Brain pericyte (primary cell): ENCODE measurements at regions not wholly inside any gene's neighbourhood (a gene's known extent, or its start where the extent isn't known, plus 50 kb on each side); places are given as distances from the start of the nearest gene placed in this dataset.
"Not testable (repeated sequence)": the region's sequence is repeated elsewhere in the genome, so short reads cannot be mapped to it uniquely, and the experiment has no call there.

ENCODE experiments used
- DNase-seq: peaks from one replicate; pipeline ENCODE4 v3.0.0-alpha.2; 2012; ENCODE audit warnings: low read depth, low spot score

DNA sequence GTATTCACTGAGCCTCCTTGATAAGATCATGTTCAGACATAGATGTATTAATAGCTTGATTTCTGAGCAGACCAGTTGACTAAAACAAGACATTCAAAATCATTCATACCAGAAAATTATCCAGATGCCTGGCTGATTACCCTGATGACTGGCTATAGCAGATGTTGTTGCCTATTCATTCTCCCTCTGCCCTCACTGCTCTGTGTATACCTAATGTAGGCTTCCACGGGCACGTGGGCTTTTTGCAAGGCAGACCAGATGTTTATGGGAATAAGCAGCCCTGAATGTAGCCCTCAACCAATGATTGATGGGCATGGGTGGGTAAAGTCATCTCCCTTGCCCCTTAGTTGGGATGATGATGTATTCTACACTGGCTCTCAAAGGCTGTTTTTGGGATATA is 289.1 kb downstream of the MBD2 start:
- DNase-seq, result no peak

DNA sequence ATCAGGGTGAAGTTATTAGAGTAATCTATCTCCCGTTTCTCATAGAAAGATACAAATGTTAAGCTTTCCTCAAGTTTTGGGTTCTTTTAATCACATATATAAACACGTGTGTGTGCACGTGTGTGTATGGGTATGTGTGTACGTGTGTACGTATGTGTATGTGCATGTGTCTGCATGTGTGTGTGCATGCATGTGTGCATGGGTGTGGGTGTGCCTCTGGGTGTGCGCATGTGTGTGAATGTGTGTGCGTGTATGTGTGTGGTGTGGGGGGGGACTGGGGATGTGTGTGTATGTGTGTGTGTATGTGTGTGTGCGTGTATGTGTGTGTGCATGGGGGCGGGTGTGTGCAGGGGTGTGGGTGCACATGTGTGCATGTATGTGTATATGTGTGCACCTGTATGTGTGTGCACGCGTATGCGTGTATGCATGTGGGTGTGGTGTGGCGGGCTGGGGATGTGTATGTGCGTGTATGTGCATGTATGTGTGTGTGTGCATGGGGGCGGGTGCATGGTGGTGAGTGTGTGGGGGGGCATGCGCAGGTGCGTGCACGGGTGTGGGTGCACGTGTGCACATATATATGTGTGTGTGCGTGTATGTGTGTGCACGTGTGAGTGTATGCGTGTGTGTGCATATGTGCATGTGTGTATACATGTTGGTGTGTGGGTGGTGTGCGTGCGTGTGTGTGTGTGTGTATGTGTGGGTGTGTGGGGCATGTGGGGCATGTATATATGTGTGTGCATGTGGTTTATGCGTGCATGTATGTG is 304.0 kb downstream of the MBD2 start:
- no peak for DNase-seq

DNA sequence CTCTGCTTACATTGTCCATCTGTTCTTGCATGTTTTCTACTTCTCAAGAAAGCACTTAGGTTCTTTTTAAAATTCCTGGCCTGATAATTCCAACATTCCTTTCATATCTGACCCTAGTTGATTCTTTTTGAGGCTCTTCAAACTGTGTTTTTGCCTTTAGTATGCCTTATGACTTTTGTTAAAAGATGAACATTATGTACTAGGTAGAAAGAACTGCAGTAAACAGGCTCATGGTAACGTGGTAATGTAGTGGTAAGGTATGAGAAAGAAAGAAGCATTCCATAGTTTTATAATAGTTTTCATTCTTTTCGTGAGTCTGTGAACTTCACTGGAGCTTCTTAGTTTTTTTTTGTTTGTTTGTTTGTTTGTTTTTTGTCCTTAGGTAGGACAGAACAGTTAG is 306.4 kb downstream of the MBD2 start:
- DNase-seq, result no peak

DNA sequence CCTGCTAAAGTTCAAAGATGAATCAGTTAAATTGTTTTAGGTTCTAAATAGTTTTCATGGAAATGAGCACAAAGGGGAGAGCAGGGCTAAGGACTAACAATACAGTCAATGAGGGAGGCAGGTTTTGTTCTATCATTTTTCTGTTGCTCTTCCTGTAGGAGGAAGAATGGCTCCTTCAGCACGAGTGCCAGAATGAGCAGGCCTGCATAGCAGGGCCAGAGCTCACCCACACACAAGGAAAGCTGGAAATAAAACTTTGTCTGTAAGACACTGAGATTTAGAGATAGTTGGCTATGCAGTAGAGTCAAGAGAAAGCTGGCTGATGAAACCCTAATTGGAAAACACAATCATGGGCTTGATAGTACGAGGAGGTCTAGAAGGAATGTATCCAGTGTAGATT is 313.3 kb downstream of the MBD2 start:
- DNase-seq, result no peak

DNA sequence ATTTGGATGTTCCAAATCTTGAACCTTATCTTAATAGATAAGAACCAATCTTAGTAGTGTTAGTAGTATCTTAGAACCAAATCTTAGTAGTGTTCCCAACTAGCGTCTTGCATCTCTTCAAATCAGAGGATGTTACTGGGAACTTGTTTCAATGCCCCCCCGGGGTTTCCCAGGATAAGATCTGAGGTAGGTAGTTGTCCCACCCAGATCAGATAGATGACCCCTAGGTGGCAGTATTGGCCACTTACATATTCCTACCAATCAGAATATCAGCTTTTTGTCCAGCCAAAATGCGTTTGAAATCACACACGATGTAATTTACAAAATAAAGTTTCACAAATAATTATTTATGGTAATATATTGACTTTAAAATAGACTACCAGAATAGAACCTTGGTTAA is 314.8 kb downstream of the MBD2 start:
- DNase-seq, result no peak

DNA sequence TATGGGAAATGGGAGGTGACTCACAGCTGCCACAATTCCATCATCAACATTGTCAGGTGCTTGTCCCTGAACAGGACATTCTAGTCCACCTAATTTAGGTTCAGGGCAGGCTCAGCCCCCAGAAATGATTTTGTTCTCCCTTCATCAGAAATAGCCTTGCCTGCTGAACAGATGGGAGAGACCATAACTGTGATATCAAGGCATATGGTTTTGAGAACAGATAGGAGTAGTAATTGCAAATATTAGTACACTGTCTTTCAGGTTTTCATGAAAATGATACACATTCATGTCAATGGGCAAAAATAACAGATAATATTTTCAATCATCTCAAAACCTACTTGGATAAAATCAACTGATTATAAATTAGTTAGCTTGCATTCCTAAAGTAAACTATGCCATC is 316.5 kb downstream of the MBD2 start:
- DNase-seq, result no peak

DNA sequence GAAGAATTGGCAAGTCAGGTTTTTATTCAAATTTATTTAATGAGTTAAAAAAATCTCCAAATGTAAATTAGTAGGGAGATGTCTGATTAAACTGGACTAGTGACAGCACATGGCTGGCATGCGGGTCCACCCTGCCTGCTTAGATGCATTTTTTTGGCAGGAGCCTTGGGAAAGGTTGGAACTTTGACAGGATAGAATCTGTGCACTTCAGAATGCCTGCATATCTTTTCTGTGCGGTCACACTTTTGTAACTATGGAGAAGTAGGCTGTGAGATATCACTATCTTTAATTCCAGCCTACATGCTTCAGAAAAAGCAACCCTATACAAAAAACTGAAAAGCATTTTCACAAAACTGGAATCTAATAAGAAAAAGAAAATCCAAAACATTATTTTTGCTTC is 317.8 kb downstream of the MBD2 start:
- DNase-seq, result no peak

DNA sequence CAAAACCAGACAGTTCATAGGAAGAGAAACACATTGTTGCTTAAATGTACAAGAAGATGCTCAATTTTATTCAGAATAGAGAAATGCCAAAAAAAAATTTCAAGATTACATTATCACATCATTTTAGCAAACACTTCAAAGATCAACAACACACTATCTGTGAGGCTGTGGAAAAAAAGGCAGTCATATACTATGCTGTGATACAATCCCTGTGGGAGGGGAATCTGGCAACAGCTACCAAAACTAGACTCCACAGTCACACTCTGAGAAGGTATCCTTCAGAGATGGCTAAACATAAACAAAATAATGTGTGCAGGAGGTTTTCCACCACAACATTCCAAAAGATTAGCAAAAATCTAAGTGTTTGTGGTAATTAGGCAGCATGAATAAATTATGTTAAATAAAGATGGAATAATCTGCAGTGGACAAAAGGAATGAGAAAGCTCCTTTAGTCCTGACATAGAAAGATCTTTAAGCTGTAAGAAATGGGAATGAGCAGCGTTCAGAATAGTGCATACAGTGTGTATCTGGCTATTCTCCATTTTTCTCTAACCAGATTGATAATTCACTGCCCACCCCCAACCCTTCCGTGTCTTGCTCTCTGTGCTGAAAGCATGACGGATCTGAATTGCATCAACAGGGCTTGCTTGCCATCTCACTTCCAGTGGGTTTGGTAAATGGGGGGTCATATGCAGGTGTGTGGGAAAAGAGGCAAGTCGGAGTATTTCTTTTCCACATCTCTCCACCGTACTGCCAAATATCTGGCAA is 329.6 kb downstream of the MBD2 start:
- DNase-seq, result no peak

DNA sequence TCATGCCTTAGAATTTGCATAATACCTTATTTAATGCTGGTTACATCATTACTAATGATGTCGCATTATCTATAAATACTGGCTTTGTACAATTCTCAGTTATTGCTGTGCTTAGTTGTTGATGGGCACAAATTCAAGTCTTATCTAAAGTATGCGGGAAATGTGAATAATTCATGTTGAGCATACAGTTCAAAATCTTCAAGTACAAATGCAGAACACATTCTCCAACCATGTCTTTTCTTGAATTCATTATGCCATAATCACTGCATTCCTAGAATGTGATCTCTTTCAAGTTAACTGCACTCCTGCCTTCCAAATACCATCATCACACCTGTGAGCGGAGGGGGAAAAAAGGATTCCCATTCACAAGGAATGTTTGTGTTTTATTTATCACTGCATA is 337.0 kb downstream of the MBD2 start:
- no peak for DNase-seq

DNA sequence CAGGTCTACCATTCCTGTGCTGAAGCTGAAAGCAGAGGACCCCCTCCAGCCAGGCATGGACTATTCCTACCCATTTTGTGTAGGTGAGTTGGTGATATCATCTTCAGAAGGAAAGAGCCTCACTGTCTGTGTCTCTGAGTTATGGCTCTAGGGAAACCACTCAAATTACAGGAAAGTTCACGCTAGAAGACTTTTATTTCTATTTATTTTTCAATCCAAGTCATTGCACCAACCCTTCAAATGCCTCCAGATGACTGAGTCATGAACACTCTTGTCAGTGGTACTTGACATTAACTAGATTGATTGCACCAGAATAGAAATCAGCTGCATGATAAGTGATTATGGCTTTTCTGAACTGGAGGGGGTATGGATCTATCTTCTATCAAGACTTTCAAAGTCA is 338.4 kb downstream of the MBD2 start:
- no peak for DNase-seq

DNA sequence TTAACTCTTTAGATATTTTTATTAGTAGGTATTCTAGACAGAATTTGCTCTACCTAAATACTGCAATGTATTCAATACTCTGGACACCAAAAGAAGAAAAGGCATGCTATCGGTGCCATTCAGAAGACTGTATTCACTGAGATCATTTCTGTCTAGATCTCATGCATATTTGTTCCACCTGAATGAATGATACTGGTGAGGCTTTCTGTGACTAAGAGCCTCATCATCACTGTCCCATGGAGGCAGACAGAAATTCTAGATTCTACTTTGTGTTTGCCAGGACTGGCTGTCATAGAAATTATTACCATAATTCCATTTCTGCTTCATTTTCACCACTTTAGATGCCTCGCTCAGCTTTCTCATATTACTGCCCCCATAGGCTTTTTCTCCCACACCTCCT is 340.7 kb downstream of the MBD2 start:
- DNase-seq, result no peak

DNA sequence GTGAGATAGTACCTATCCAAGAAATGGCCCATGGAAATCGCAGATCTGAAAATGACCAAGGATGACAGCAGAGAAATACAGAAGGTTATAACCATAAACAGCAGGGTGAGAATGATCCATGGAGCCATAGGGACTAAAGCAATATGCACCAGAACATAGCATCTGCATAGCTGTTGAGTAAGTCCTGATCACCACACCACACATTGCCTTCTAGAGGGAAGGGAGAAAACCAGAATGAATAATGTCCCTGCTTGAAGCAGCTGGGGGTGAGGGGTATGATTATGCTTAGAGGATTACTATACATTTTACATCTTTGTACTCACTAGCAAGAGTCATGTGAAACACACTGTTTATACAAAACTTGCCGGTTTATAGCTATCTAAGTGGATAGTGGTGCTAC is 350.4 kb downstream of the MBD2 start:
- DNase-seq, result no peak

DNA sequence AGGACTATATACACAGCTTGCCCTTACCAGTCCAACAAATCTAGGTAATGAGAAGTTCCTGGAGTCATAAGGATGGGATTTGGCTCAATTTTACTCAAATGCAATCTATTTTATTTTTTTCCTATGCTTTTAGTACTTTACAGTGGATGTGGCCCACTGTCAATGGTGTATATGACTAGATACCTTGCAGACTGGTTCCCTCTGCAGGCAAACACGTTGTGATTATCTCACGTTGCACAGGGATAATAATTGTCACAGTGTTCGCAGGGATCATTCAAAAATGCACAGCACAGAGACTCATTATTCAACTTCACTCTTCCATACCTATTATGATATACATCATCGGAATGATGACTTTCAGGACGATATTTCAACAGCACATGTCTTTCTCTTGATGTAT is 359.7 kb downstream of the MBD2 start:
- no peak for DNase-seq

DNA sequence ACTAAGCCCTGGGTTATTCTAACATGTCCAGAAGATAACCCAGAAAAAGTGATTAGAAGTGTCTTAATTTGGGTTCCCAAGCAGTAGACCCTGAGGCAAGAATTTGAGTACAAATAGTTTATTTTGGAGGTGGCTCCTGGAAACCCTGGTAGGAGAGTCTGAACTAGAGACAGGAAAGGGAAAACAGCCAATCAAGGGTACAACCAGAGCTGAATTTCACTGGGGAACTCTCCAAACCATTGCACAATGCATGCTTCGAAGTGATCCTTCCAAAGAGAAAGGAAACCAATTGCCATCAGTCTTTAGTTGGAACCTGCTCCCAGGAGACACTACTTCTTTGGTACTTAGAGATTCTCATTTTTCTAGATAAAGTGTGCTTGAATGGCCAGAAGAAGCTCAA is 361.5 kb downstream of the MBD2 start:
- no peak for DNase-seq

DNA sequence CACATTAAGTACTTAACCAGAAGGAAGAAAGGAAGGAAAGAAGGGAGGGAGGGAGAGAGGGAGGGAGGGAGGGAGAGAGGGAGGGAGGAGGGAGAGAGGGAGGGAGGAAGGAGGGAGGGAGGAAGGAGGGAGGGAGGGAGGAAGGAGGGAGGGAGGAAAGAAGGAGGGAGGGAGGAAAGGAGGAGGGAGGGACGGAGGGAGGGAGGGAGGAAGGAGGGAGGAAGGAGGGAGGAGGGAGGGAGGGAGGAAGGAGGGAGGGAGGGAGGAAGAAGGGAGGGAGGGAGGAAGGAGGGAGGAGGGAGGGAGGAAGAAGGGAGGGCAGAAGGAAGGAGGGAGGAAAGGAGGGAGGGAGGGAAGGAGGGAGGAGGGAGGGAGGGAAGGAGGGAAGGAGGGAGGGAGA is 363.3 kb downstream of the MBD2 start:
- DNase-seq, result no peak

DNA sequence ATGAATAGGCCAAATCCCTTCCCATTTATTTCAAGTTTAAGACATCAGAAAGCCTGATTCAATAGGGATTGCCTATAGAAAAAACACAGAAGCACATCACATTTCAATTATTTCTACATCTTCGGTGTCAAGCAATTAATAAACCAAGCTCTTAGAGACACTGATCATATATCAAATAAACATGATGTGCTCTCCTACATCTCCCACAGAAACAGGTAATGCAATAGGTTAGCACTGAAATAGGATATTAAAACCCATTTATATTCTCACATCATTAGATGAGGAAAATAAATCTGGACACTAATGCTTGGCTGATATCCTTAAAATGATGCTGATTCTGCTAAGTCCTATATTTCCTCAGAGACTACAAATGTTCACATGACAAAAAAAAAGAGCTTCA is 364.7 kb downstream of the MBD2 start:
- no peak for DNase-seq

DNA sequence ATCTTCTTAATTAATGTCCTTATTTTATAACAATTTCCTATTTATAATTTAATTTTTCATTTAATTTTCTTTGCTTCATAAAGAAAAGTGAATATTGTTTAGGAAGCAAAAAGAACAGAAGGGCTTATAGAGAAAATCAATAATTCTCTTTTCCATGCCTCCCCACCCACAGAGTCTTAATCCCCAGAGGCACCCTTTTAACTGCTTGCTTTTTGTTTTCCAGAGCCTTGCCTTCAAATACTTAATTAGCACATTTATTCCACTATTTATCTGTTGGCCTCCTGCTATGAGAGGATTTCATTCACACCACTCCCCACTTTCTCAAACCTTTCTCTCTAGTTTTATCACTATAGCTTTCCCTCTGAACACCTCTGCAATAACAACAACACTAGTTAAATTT is 373.6 kb downstream of the MBD2 start:
- no peak for DNase-seq

DNA sequence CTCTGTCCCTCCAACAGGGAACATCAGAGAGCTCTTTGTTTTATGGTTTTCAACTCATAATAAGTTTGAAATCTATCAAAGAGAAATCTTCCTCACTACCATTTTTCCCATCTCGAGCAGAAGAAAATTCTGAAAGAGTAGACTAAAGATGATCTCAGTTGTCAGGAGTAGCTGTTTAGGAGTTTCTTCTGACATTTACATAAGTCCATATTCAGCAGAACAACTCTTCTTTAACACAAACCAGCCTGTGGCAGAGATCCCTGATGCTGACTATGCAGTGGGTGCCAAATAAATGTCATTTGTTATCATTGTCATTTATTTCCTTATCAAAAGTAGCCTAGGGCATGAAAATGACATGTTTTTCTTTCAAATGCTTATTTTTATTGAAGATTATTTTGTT is 380.7 kb downstream of the MBD2 start:
- no peak for DNase-seq

DNA sequence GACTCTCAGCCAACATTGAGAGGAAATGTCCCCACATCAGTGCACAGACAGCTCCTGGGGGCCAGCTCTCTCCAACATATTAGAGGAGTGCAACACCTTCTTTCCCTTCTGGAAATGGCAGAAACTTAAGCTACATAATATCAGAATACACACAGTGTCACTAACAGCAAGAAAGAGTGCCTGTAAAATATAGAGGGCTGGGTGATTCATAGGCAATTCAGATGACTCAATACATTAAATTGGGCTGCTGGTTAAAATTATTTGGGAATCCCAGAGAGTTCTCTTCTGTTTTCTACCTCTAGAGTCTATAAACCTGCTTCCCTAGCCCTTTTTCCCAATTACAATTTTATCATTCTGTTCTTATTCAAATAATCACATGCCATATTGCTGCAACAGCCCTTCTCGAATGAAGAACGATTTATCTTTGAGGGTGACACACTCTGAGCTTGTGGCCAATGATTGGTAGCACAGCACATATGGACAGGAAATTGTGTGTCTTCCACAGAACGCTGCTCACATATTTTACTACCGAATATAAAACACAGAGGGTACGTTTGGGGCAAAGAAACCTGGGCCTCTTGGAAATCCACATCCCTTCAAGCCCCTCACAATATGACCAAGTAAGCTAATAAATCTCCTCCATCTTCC is 381.2 kb downstream of the MBD2 start:
- no peak for DNase-seq

DNA sequence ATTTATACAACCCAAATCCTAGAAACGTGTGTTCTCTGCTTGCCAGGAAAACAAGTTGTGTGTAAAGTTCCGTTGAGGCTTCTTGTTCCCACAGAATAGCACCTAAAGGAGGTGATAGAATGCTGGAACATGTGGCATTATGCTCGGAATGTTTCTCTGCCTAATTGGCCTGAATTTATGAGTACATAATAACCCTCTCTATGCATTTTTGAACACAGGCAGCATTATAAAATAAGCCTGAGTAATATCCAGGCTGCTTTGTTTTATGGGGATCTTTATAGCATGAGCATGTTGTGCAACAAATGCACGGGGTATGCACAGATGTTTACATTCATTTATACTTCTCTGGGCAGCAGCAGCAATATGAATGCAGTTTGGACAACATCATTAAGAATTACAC is 385.7 kb downstream of the MBD2 start:
- DNase-seq, result no peak

DNA sequence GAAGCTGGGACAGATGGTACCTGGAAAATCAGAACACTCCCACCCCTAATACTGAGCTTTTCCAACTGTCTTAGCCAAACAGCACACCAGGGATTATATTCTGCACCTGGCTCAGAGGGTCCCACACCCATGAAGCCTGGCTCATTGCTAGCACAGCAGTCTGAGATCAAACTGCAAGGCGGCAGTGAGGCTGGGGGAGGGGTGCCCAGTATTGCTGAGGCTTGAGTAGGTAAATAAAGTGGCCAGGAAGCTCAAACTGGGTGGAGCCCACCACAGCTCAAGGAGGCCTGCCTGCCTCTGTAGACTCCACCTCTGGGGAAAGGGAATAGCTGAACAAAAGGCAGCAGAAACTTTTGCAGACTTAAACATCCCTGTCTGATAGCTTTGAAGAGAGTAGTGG is 403.3 kb downstream of the MBD2 start:
- DNase-seq, result not testable (repeated sequence)

DNA sequence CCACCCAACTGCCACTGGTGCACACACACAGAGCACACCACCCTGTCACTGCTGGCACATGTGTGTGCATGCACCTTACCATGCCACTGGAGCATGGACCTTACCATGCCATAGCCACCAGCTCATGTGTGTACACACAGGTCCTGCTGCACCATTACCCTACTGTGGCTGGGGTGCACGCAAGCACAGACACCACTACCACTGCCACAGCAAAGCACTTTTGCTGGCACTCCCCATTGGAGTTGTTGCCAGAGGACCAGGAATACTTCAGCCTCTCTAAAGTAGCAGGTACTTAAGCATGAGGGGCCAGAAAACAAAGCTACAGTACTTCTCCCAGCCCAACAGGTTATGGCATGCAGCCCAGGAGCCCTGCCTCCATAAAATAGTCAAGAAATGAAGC is 404.8 kb downstream of the MBD2 start:
- no peak for DNase-seq

DNA sequence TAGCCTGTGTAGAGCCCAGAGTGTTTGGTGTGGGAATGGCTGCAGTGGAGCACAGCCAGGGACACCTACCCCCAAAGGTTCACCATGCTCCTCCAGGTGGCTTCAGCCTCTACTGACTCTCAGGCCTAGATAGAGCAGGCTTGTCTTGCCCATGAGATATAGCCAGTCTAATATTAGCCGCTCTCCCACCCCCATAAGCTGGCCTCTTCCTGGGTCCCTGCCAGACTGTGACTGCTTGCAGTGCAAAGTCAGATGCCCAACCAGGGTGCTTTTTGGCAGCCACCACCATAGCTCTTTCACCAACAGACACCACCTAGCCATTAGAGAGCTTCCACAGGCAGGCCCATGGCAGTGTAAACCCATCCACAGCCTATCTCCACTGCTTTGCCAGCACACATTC is 405.3 kb downstream of the MBD2 start:
- no peak for DNase-seq
